Testis (tissue), 2 donors: ENCODE measurements at regions not wholly inside any gene's neighbourhood (a gene's known extent, or its start where the extent isn't known, plus 50 kb on each side); places are given as distances from the start of the nearest gene placed in this dataset.
A peak's percentile ranks its signal among the peaks of the same experiment; 100 is the strongest.

ENCODE experiments used
- DNase-seq: peaks from one replicate; pipeline ENCODE4 v3.0.0-alpha.2; 2019
- H3K27ac ChIP-seq, 2 donors: fragments of 200-600 bp; sonication (generic); one replicate each; pipeline ENCODE4 v1.5.1; 2019
- H3K27me3 ChIP-seq: fragments of 200-600 bp; sonication (generic); one replicate; pipeline ENCODE4 v1.5.1; 2019
- H3K36me3 ChIP-seq: fragments of 200-600 bp; sonication (generic); one replicate; pipeline ENCODE4 v1.5.1; 2017; ENCODE audit warnings: low read depth; ENCODE audit errors: missing control alignments
- H3K4me1 ChIP-seq: fragments of 200-600 bp; sonication (generic); one replicate; pipeline ENCODE4 v1.5.1; 2019
- H3K4me3 ChIP-seq, 2 donors: fragments of 200-600 bp; sonication (generic); one replicate each; pipeline ENCODE4 v1.5.1; 2017 to 2019
- H3K9me3 ChIP-seq: fragments of 200-600 bp; sonication (generic); one replicate; pipeline ENCODE4 v1.5.1; 2017
- CTCF ChIP-seq, 3 experiments: fragments of 450-650 bp in 2 of 3; fragments of 200-600 bp in 1 of 3; sonication (generic) in 1 of 3; IDR thresholded peaks; one replicate each; pipeline ENCODE4 v1.5.1; 2016 to 2019; ENCODE audit warnings: antibody characterized with exemption in 3 of 3, mild to moderate bottlenecking in 2 of 3, moderate library complexity in 1 of 3
- POLR2A ChIP-seq: fragments of 450-650 bp; IDR thresholded peaks from one replicate; pipeline ENCODE4 v1.6.1; 2017; ENCODE audit warnings: antibody characterized with exemption, mild to moderate bottlenecking, moderate library complexity
- WGBS, 2 donors: methylation state at CpG; one replicate each; pipeline ENCODE4 v1.1.5; 2018; 5-methylcytosine and 5-hydroxymethylcytosine counted together
- intact Hi-C: fragments of 100-400 bp; cut with DNase I; formaldehyde crosslinking; loops from one replicate; pipeline ENCODE4 v1.15.1; 2023; ENCODE audit warnings: low total_unique reads

GRCh38 chr13:53327680-53328315, 299.2 kb downstream of the OLFM4 start:
- Histone ChIP-seq H3K36me3 (no peaks in the 10 kb centered on the region), H3K9me3 (no peaks in the 10 kb centered on the region), H3K4me1 (no peaks in the 10 kb centered on the region), H3K27me3 (no peaks in the 10 kb centered on the region), H3K27ac (no peak overlapping the region), H3K4me3 (no peak overlapping the region)
- WGBS, 2 donors = 74 to 76% methylated on average over 4 of the region's 4 CpGs
- no peak for DNase-seq
- TF ChIP-seq POLR2A (no peak), CTCF (IDR thresholded peaks at IDR 0.05) (no peak)
- intact Hi-C loops = no loop called here

- TF ChIP-seq POLR2A (no peak), CTCF (IDR thresholded peaks at IDR 0.05) (no peak)
- Histone ChIP-seq H3K9me3 (no peaks in the 10 kb centered on the region), H3K4me3 (no peak overlapping the region), H3K4me1 (no peaks in the 10 kb centered on the region), H3K27me3 (no peaks in the 10 kb centered on the region), H3K27ac (no peak overlapping the region), H3K36me3 (no peaks in the 10 kb centered on the region)
- WGBS, 2 donors = 57 to 60% methylated on average over 4 of the region's 4 CpGs
- intact Hi-C loops = no loop called here
- no peak for DNase-seq
Observed at GRCh38 chr13:53336441-53337160, 308.0 kb downstream of the OLFM4 start.

GRCh38 chr13:53338760-53339159, 310.1 kb downstream of the OLFM4 start:
- Histone ChIP-seq H3K27me3 (no peaks in the 10 kb centered on the region), H3K4me3 (no peak overlapping the region), H3K4me1 (no peaks in the 10 kb centered on the region), H3K27ac (no peak overlapping the region), H3K36me3 (no peaks in the 10 kb centered on the region), H3K9me3 (no peaks in the 10 kb centered on the region)
- TF ChIP-seq POLR2A (no peak), CTCF (IDR thresholded peaks at IDR 0.05) (peak in 1 of 3 experiments; percentile 13)
- intact Hi-C loops = no loop called here
- no peak for DNase-seq
- 83 to 92% methylated on average over 3 of the region's 3 CpGs for WGBS, 2 donors

- Histone ChIP-seq H3K4me3 (no peak overlapping the region), H3K36me3 (no peaks in the 10 kb centered on the region), H3K9me3 (no peaks in the 10 kb centered on the region), H3K27me3 (no peaks in the 10 kb centered on the region), H3K27ac (no peak overlapping the region), H3K4me1 (no peaks in the 10 kb centered on the region)
- TF ChIP-seq POLR2A = no peak
- TF ChIP-seq CTCF (IDR thresholded peaks at IDR 0.05) = no peak
- intact Hi-C loops = no loop called here
- 84 to 85% methylated on average over 1 of the region's 1 CpG for WGBS, 2 donors
- no peak for DNase-seq
Observed at GRCh38 chr13:53340505-53341143, 312.0 kb downstream of the OLFM4 start.
